ENCODE measurements at regions not wholly inside any gene's neighbourhood (a gene's known extent, or its start where the extent isn't known, plus 50 kb on each side); places are given as distances from the start of the nearest gene placed in this dataset.

- DNase-seq (ENCODE audit: low spot score): no peak
These were observed 209.2 kb downstream of the ZNF326 start for GRCh38 chr1:90204023-90204590.

GRCh38 chr1:90201467-90202358 lies 206.8 kb downstream of the ZNF326 start:
- peak; percentile 25 for DNase-seq (ENCODE audit: low spot score)

- no peak for DNase-seq (ENCODE audit: low spot score)
These were observed 205.8 kb downstream of the ZNF326 start for GRCh38 chr1:90200646-90201205.

GRCh38 chr1:90198616-90199332 lies 203.9 kb downstream of the ZNF326 start:
- no peak for DNase-seq (ENCODE audit: low spot score)

- DNase-seq (ENCODE audit: low spot score): no peak
These were observed 198.2 kb downstream of the ZNF326 start for GRCh38 chr1:90193116-90193515.

GRCh38 chr1:90192408-90192807 lies 197.5 kb downstream of the ZNF326 start:
- no peak for DNase-seq (ENCODE audit: low spot score)

- DNase-seq (ENCODE audit: low spot score): no peak
These were observed 195.6 kb downstream of the ZNF326 start for GRCh38 chr1:90190523-90190922.

GRCh38 chr1:90189889-90190288 lies 195.0 kb downstream of the ZNF326 start:
- no peak for DNase-seq (ENCODE audit: low spot score)

- no peak for DNase-seq (ENCODE audit: low spot score)
These were observed 192.3 kb downstream of the ZNF326 start for GRCh38 chr1:90187323-90187585.

- no peak for DNase-seq (ENCODE audit: low spot score)
These were observed 191.8 kb downstream of the ZNF326 start for GRCh38 chr1:90186506-90187322.

GRCh38 chr1:90176530-90176929 lies 181.6 kb downstream of the ZNF326 start:
- DNase-seq (ENCODE audit: low spot score): no peak

GRCh38 chr1:90175490-90176167 lies 180.7 kb downstream of the ZNF326 start:
- no peak for DNase-seq (ENCODE audit: low spot score)

GRCh38 chr1:90174246-90174645 lies 179.3 kb downstream of the ZNF326 start:
- DNase-seq (ENCODE audit: low spot score): no peak

GRCh38 chr1:90162216-90162615 lies 167.3 kb downstream of the ZNF326 start:
- DNase-seq (ENCODE audit: low spot score): no peak

GRCh38 chr1:90161625-90162024 lies 166.7 kb downstream of the ZNF326 start:
- DNase-seq (ENCODE audit: low spot score): no peak

- no peak for DNase-seq (ENCODE audit: low spot score)
These were observed 161.0 kb downstream of the ZNF326 start for GRCh38 chr1:90155721-90156487.

- DNase-seq (ENCODE audit: low spot score): no peak
These were observed 159.8 kb downstream of the ZNF326 start for GRCh38 chr1:90154711-90155110.

GRCh38 chr1:90149101-90149500 lies 154.2 kb downstream of the ZNF326 start:
- DNase-seq (ENCODE audit: low spot score): no peak

- no peak for DNase-seq (ENCODE audit: low spot score)
These were observed 152.2 kb downstream of the ZNF326 start for GRCh38 chr1:90147093-90147492.

GRCh38 chr1:90144820-90145219 lies 149.9 kb downstream of the ZNF326 start:
- no peak for DNase-seq (ENCODE audit: low spot score)

Measured in HT-29 (cell line).